ENCODE measurements at regions not wholly inside any gene's neighbourhood (a gene's known extent, or its start where the extent isn't known, plus 50 kb on each side); places are given as distances from the start of the nearest gene placed in this dataset. TPM values are rescaled to one million over a fixed set of nuclear protein-coding genes. Genes with fewer than 3 reads are reported as not detected.

- Histone ChIP-seq H3K4me3 (no peak overlapping the region), H3K27ac (no peak overlapping the region), H2AFZ (no peak overlapping the region), H4K20me1 (ENCODE audit: insufficient read depth, poor library complexity, severe bottlenecking) (no peaks in the 10 kb centered on the region), H3K27me3 (no peaks in the 10 kb centered on the region), H3K4me2 (no peak overlapping the region), H3K9me2 (replicated peaks; ENCODE audit: insufficient read depth) (no peaks in the 10 kb centered on the region), H3K9me3 (ENCODE audit: low read depth) (no peaks in the 10 kb centered on the region), H3K36me3 (replicated peaks; ENCODE audit: insufficient read depth, low read depth) (no peaks in the 10 kb centered on the region), H3K4me1 (ENCODE audit: insufficient read depth) (peaks cover 8% of the 10 kb centered on the region), H3K79me2 (no peaks in the 10 kb centered on the region)
- DNase-seq (ENCODE audit: low spot score): no peak
- 74% methylated on average over 9 of the region's 9 CpGs for WGBS (ENCODE audit: low lambda C conversion rate, missing lambda C conversion rate)
- TF ChIP-seq EZH2 (IDR thresholded peaks at IDR 0.05; ENCODE audit: borderline replicate concordance) (no peak), CTCF (IDR thresholded peaks at IDR 0.05; ENCODE audit: poor library complexity) (no peak)
Measured at GRCh38 chr10:31581741-31582323, 262.8 kb downstream of the ZEB1 start.

- H3K27ac ChIP-seq: no peak overlapping the region
- H3K9me3 ChIP-seq (ENCODE audit: low read depth): no peaks in the 10 kb centered on the region
- WGBS (ENCODE audit: low lambda C conversion rate, missing lambda C conversion rate): 95% methylated on average over 5 of the region's 5 CpGs
- TF ChIP-seq CTCF (IDR thresholded peaks at IDR 0.05; ENCODE audit: poor library complexity): no peak
- no peak for TF ChIP-seq EZH2 (IDR thresholded peaks at IDR 0.05; ENCODE audit: borderline replicate concordance)
- TF ChIP-seq EZH2phosphoT487 (IDR thresholded peaks at IDR 0.05; ENCODE audit: low read depth, severe bottlenecking, unreplicated experiment): no peak
- no peaks in the 10 kb centered on the region for H3K27me3 ChIP-seq
- no peak overlapping the region for H3K4me2 ChIP-seq
- H4K20me1 ChIP-seq (ENCODE audit: insufficient read depth, poor library complexity, severe bottlenecking): no peaks in the 10 kb centered on the region
- H2AFZ ChIP-seq: no peak overlapping the region
- H3K4me3 ChIP-seq: no peak overlapping the region
- H3K9me2 ChIP-seq (replicated peaks; ENCODE audit: insufficient read depth): no peaks in the 10 kb centered on the region
- DNase-seq (ENCODE audit: low spot score): no peak
- no peaks in the 10 kb centered on the region for H3K36me3 ChIP-seq (replicated peaks; ENCODE audit: insufficient read depth, low read depth)
- peaks cover 8% of the 10 kb centered on the region for H3K4me1 ChIP-seq (ENCODE audit: insufficient read depth)
- H3K79me2 ChIP-seq: no peaks in the 10 kb centered on the region
Measured at GRCh38 chr10:31580646-31581045, 261.6 kb downstream of the ZEB1 start.

Small RNA genes in the stretch of these regions (small RNA-seq; reads per million reads assigned to genes)
- not detected for gene AL161935.2

Measured in hepatocyte (in vitro differentiated cells).